22Rv1 (cell line): ENCODE measurements at regions not wholly inside any gene's neighbourhood (a gene's known extent, or its start where the extent isn't known, plus 50 kb on each side); places are given as distances from the start of the nearest gene placed in this dataset.

Experiments
- CTCF ChIP-seq: fragments of 450-650 bp; IDR thresholded peaks from 2 replicates; pipeline ENCODE4 v1.5.1; 2017; ENCODE audit warnings: mild to moderate bottlenecking
- ZFX ChIP-seq: fragments of 450-650 bp; IDR thresholded peaks from 2 replicates; pipeline ENCODE4 v1.6.1; 2017; ENCODE audit warnings: antibody characterized with exemption, borderline replicate concordance

GRCh38 chr18:37671119-37671518 lies 105.5 kb upstream of the CELF4 start:
- no peak for TF ChIP-seq CTCF
- no peak for TF ChIP-seq ZFX
